HL-60 (cell line): ENCODE measurements at regions not wholly inside any gene's neighbourhood (a gene's known extent, or its start where the extent isn't known, plus 50 kb on each side); places are given as distances from the start of the nearest gene placed in this dataset.

ENCODE experiments used
- DNase-seq, 2 experiments: peaks; one replicate each; pipeline ENCODE4 v3.0.0-alpha.2; 2010 to 2020; ENCODE audit warnings: low read depth in 1 of 2, low spot score in 1 of 2
- H3K27ac ChIP-seq: fragments of 250-450 bp; sonication (Bioruptor Pico); replicated peaks from 2 replicates; pipeline ENCODE4 v1.5.1; 2020; ENCODE audit warnings: mild to moderate bottlenecking, moderate library complexity
- H3K27me3 ChIP-seq: fragments of 250-450 bp; sonication (Bioruptor Pico); 2 replicates; pipeline ENCODE4 v1.5.1; 2021; ENCODE audit warnings: mild to moderate bottlenecking, moderate library complexity; ENCODE audit not compliant: insufficient read depth, poor library complexity, severe bottlenecking
- H3K4me3 ChIP-seq: replicated peaks from 2 replicates; pipeline ENCODE4 v1.5.1; 2011; ENCODE audit warnings: mild to moderate bottlenecking, control low read depth, low read length; ENCODE audit not compliant: insufficient read depth
- CTCF ChIP-seq: IDR thresholded peaks from one replicate; pipeline ENCODE4 v1.5.1; 2011; ENCODE audit warnings: low read length, control low read depth, inconsistent platforms; ENCODE audit not compliant: insufficient read depth
- GABPA ChIP-seq: IDR thresholded peaks from 2 replicates; pipeline ENCODE4 v1.6.1; 2012; ENCODE audit warnings: low read depth
- POLR2AphosphoS5 ChIP-seq: IDR thresholded peaks from 2 replicates; pipeline ENCODE4 v1.6.1; 2012; ENCODE audit warnings: low read depth
- REST ChIP-seq: IDR thresholded peaks from 2 replicates; pipeline ENCODE4 v1.6.1; 2012; ENCODE audit warnings: low read depth; ENCODE audit not compliant: insufficient replicate concordance
- SPI1 ChIP-seq: IDR thresholded peaks from 2 replicates; pipeline ENCODE4 v1.6.1; 2012; ENCODE audit warnings: low read depth, mild to moderate bottlenecking, borderline replicate concordance

- peaks cover 2% of the 10 kb centered on the region for H3K27me3 ChIP-seq
- no peak for DNase-seq
- H3K27ac ChIP-seq: no peak overlapping the region
- H3K4me3 ChIP-seq: no peak overlapping the region
- no peak for TF ChIP-seq GABPA
- TF ChIP-seq SPI1: no peak
- TF ChIP-seq CTCF: no peak
- no peak for TF ChIP-seq POLR2AphosphoS5
- no peak for TF ChIP-seq REST
Measured at GRCh38 chr15:47412802-47413201, 304.5 kb upstream of the SEMA6D start.

GRCh38 chr15:47414207-47414606, 303.1 kb upstream of the SEMA6D start:
- Histone ChIP-seq H3K27me3 (peaks cover 2% of the 10 kb centered on the region), H3K27ac (no peak overlapping the region), H3K4me3 (no peak overlapping the region)
- TF ChIP-seq GABPA (no peak), REST (no peak), CTCF (no peak), POLR2AphosphoS5 (no peak), SPI1 (no peak)
- DNase-seq: no peak

- Histone ChIP-seq H3K27ac (no peak overlapping the region), H3K27me3 (peaks cover 2% of the 10 kb centered on the region), H3K4me3 (no peak overlapping the region)
- no peak for DNase-seq
- no peak for TF ChIP-seq GABPA
- TF ChIP-seq REST: no peak
- no peak for TF ChIP-seq SPI1
- TF ChIP-seq POLR2AphosphoS5: no peak
- TF ChIP-seq CTCF: no peak
Measured at GRCh38 chr15:47415539-47415971, 301.8 kb upstream of the SEMA6D start.
